GM20000 (cell line): ENCODE measurements at regions not wholly inside any gene's neighbourhood (a gene's known extent, or its start where the extent isn't known, plus 50 kb on each side); places are given as distances from the start of the nearest gene placed in this dataset.

Experiments
- DNase-seq: peaks from one replicate; pipeline ENCODE4 v3.0.0; 2012; ENCODE audit warnings: low spot score
- CTCF ChIP-seq: IDR thresholded peaks from 2 replicates; pipeline ENCODE4 v1.5.1; 2012; ENCODE audit warnings: mild to moderate bottlenecking, control low read depth; ENCODE audit errors: extremely low read depth, missing control alignments

- DNase-seq, result no peak
- no peak for TF ChIP-seq CTCF
Measured at GRCh38 chr6:14305131-14305530, 187.6 kb downstream of the CD83 start.

GRCh38 chr6:14305624-14306023 lies 188.1 kb downstream of the CD83 start:
- no peak for TF ChIP-seq CTCF
- no peak for DNase-seq

GRCh38 chr6:14306151-14306906 lies 188.8 kb downstream of the CD83 start:
- no peak for TF ChIP-seq CTCF
- DNase-seq, result no peak

- DNase-seq, result no peak
- TF ChIP-seq CTCF, result no peak
Measured at GRCh38 chr6:14309516-14309915, 191.9 kb downstream of the CD83 start.

- no peak for DNase-seq
- TF ChIP-seq CTCF, result no peak
Measured at GRCh38 chr6:14309951-14310445, 192.4 kb downstream of the CD83 start.

GRCh38 chr6:14310960-14311359 lies 193.4 kb downstream of the CD83 start:
- no peak for TF ChIP-seq CTCF
- no peak for DNase-seq

- no peak for TF ChIP-seq CTCF
- peak; percentile 15 for DNase-seq
Measured at GRCh38 chr6:14312587-14312986, 195.0 kb downstream of the CD83 start.
